H1 (cell line): ENCODE measurements at regions not wholly inside any gene's neighbourhood (a gene's known extent, or its start where the extent isn't known, plus 50 kb on each side); places are given as distances from the start of the nearest gene placed in this dataset.

Experiments
- BRCA1 ChIP-seq: IDR thresholded peaks from 2 replicates; pipeline ENCODE4 v1.6.1; 2012; ENCODE audit warnings: low read depth, low read length, improper control_type of control experiment
- CEBPB ChIP-seq: IDR thresholded peaks from 2 replicates; pipeline ENCODE4 v1.6.1; 2012; ENCODE audit warnings: low read depth, low read length
- POLR2A ChIP-seq, 2 experiments: IDR thresholded peaks; 1 replicate in 1 of 2; 2 replicates in 1 of 2; pipeline ENCODE4 v1.6.1; 2011; ENCODE audit warnings: low read depth in 2 of 2, low read length in 2 of 2, mild to moderate bottlenecking in 2 of 2; ENCODE audit errors: control extremely low read depth in 1 of 2
- RFX5 ChIP-seq: IDR thresholded peaks from 2 replicates; pipeline ENCODE4 v1.6.1; 2011; ENCODE audit warnings: low read depth, low read length, improper control_type of control experiment, borderline replicate concordance
- RXRA ChIP-seq: IDR thresholded peaks from 2 replicates; pipeline ENCODE4 v1.6.1; 2011; ENCODE audit warnings: low read depth, mild to moderate bottlenecking, low read length, moderate library complexity; ENCODE audit not compliant: insufficient read depth
- TAF7 ChIP-seq: optimal IDR thresholded peaks from 2 replicates; pipeline ENCODE3; 2011; ENCODE audit warnings: low read depth, mild to moderate bottlenecking, inconsistent platforms, low read length, moderate library complexity, borderline replicate concordance
- TEAD4 ChIP-seq: IDR thresholded peaks from 2 replicates; pipeline ENCODE4 v1.6.1; 2012; ENCODE audit warnings: low read depth, low read length, inconsistent platforms, mixed read lengths

DNA sequence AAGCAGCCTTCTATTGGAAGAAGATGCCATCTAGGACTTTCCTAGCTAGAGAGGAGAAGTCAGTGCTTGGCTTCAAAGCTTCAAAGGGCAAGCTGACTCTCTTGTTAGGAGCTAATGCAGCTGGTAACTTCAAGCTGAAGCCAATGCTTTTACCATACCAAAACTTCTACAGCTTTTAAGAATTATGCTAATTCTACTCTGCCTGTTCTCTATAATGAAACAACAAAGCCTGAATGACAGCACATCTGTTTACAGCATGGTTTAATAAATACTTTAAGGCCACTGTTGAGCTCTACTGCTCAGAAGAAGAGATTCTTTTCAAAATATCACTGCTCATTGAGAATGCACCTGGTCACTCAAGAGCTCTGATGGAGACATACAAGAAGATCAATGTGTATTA is 951.9 kb upstream of the LRRN3 start (continued):
- no peak for TF ChIP-seq BRCA1
- no peak for TF ChIP-seq RFX5
- no peak for TF ChIP-seq TEAD4
- TF ChIP-seq CEBPB, result no peak
- TF ChIP-seq TAF7, result no peak
- TF ChIP-seq RXRA, result no peak
- no peak for TF ChIP-seq POLR2A (IDR thresholded peaks at IDR 0.05; ENCODE audit: control extremely low read depth in 1 of 2, low read depth in 2 of 2, low read length in 2 of 2)
